WTC11 (cell line): ENCODE measurements at regions not wholly inside any gene's neighbourhood (a gene's known extent, or its start where the extent isn't known, plus 50 kb on each side); places are given as distances from the start of the nearest gene placed in this dataset.

Source experiments
- ATAC-seq: fragments of 200-7000 bp; cut with Tn5 transposase; 2 replicates; pipeline ENCODE4 v1.10.0; 2021; ENCODE audit warnings: mild to moderate bottlenecking, moderate library complexity
- CTCF ChIA-PET: fragments of 300-600 bp; sonication (Branson Sonifier 250); formaldehyde crosslinking; loops from one replicate; lab custom pipeline; 2021; ENCODE audit warnings: antibody characterized with exemption; lab: Charles Lee
- POLR2A ChIA-PET: fragments of 350-600 bp; sonication (Branson Sonifier 250); formaldehyde crosslinking; loops from one replicate; lab custom pipeline; 2021; ENCODE audit warnings: antibody characterized with exemption; lab: Charles Lee
- DNase-seq: peaks from one replicate; pipeline ENCODE4 v3.0.0; 2021; ENCODE audit warnings: low spot score
- H3K27ac Mint-ChIP-seq: 2 replicates; pipeline ENCODE4 v1.8.0; 2021; ENCODE audit warnings: mixed read lengths
- H3K27me3 Mint-ChIP-seq: 2 replicates; pipeline ENCODE4 v1.8.0; 2021; ENCODE audit warnings: low read depth, mild to moderate bottlenecking, moderate library complexity, mixed read lengths
- H3K36me3 Mint-ChIP-seq: 2 replicates; pipeline ENCODE4 v1.8.0; 2021; ENCODE audit warnings: mixed read lengths
- H3K4me1 Mint-ChIP-seq: 2 replicates; pipeline ENCODE4 v1.8.0; 2022; ENCODE audit warnings: mixed read lengths
- H3K4me3 Mint-ChIP-seq: 2 replicates; pipeline ENCODE4 v1.8.0; 2021; ENCODE audit warnings: mild to moderate bottlenecking, moderate library complexity, mixed read lengths
- H3K9me3 Mint-ChIP-seq: 2 replicates; pipeline ENCODE4 v1.8.0; 2021; ENCODE audit warnings: mixed read lengths
- ATF6 ChIP-seq: sonication (generic); formaldehyde crosslinking; IDR thresholded peaks from 2 replicates; pipeline ENCODE4 v1.8.1; 2023; ENCODE audit warnings: mild to moderate bottlenecking, missing genetic modification reagents
- CREB1 ChIP-seq: sonication (generic); formaldehyde crosslinking; IDR thresholded peaks from 2 replicates; pipeline ENCODE4 v1.8.0; 2023; ENCODE audit warnings: mild to moderate bottlenecking, missing genetic modification reagents
- CTCF ChIP-seq: fragments of 200-600 bp; IDR thresholded peaks from 2 replicates; pipeline ENCODE4 v1.8.0; 2022; ENCODE audit warnings: antibody characterized with exemption
- E2F4 ChIP-seq: sonication (generic); formaldehyde crosslinking; IDR thresholded peaks from 2 replicates; pipeline ENCODE4 v1.8.1; 2022; ENCODE audit warnings: low read depth, mild to moderate bottlenecking, moderate library complexity, missing genetic modification reagents, borderline replicate concordance
- ELF4 ChIP-seq: sonication (generic); formaldehyde crosslinking; IDR thresholded peaks from 2 replicates; pipeline ENCODE4 v1.8.1; 2022; ENCODE audit warnings: low read depth, mild to moderate bottlenecking, moderate library complexity, missing genetic modification reagents
- EMX1 ChIP-seq: fragments of 250-450 bp; sonication (Bioruptor Pico); IDR thresholded peaks from 2 replicates; pipeline ENCODE4 v1.8.0; 2021; ENCODE audit warnings: mild to moderate bottlenecking
- FOXJ3 ChIP-seq: sonication (generic); formaldehyde crosslinking; IDR thresholded peaks from 2 replicates; pipeline ENCODE4 v1.9.0; 2021; ENCODE audit warnings: missing genetic modification reagents, mild to moderate bottlenecking, borderline replicate concordance
- GABPB1 ChIP-seq: sonication (generic); formaldehyde crosslinking; IDR thresholded peaks from 2 replicates; pipeline ENCODE4 v1.8.1; 2023; ENCODE audit warnings: mild to moderate bottlenecking, missing genetic modification reagents
- HMGXB4 ChIP-seq: sonication (generic); formaldehyde crosslinking; IDR thresholded peaks from 2 replicates; pipeline ENCODE4 v1.8.1; 2023; ENCODE audit warnings: mild to moderate bottlenecking, moderate library complexity, missing genetic modification reagents
- MYBL2 ChIP-seq: sonication (generic); formaldehyde crosslinking; IDR thresholded peaks from 2 replicates; pipeline ENCODE4 v1.8.1; 2023; ENCODE audit warnings: mild to moderate bottlenecking, moderate library complexity, missing genetic modification reagents
- NFATC4 ChIP-seq: fragments of 250-450 bp; sonication (Bioruptor Pico); IDR thresholded peaks from 2 replicates; pipeline ENCODE4 v1.9.0; 2021; ENCODE audit warnings: mild to moderate bottlenecking
- NR1H2 ChIP-seq: sonication (generic); formaldehyde crosslinking; IDR thresholded peaks from 2 replicates; pipeline ENCODE4 v1.9.0; 2021; ENCODE audit warnings: mild to moderate bottlenecking, moderate library complexity, missing genetic modification reagents
- PRDM15 ChIP-seq: sonication (generic); formaldehyde crosslinking; IDR thresholded peaks from 2 replicates; pipeline ENCODE4 v1.8.0; 2022; ENCODE audit warnings: missing genetic modification reagents
- RELA ChIP-seq: sonication (generic); formaldehyde crosslinking; IDR thresholded peaks from 2 replicates; pipeline ENCODE4 v1.8.1; 2022; ENCODE audit warnings: missing genetic modification reagents, mild to moderate bottlenecking, borderline replicate concordance
- SMAD3 ChIP-seq: sonication (generic); formaldehyde crosslinking; IDR thresholded peaks from 2 replicates; pipeline ENCODE4 v1.8.0; 2022; ENCODE audit warnings: missing genetic modification reagents, mild to moderate bottlenecking, borderline replicate concordance
- TEAD1 ChIP-seq: sonication (generic); formaldehyde crosslinking; IDR thresholded peaks from 2 replicates; pipeline ENCODE4 v1.8.0; 2022; ENCODE audit warnings: mild to moderate bottlenecking, missing genetic modification reagents
- USF1 ChIP-seq: sonication (generic); formaldehyde crosslinking; IDR thresholded peaks from 2 replicates; pipeline ENCODE4 v1.8.0; 2022; ENCODE audit warnings: mild to moderate bottlenecking, missing genetic modification reagents
- ZBTB21 ChIP-seq: sonication (generic); formaldehyde crosslinking; IDR thresholded peaks from 2 replicates; pipeline ENCODE4 v1.8.1; 2023; ENCODE audit warnings: mild to moderate bottlenecking, missing genetic modification reagents, borderline replicate concordance
- ZNF121 ChIP-seq: sonication (generic); formaldehyde crosslinking; IDR thresholded peaks from 2 replicates; pipeline ENCODE4 v1.8.0; 2023; ENCODE audit warnings: missing genetic modification reagents
- ZNF281 ChIP-seq: sonication (generic); formaldehyde crosslinking; IDR thresholded peaks from 2 replicates; pipeline ENCODE4 v1.8.0; 2023; ENCODE audit warnings: mild to moderate bottlenecking, missing genetic modification reagents

- peak; percentile 22; the same call in 1 of the 2 replicates for TF ChIP-seq GABPB1
- TF ChIP-seq CTCF: no peak
- DNase-seq: no peak
- Mint-ChIP-seq H3K36me3 (no peaks in the 10 kb centered on the region), H3K4me3 (no peak overlapping the region), H3K4me1 (no peaks in the 10 kb centered on the region), H3K9me3 (no peaks in the 10 kb centered on the region), H3K27me3 (peaks cover 18% of the 10 kb centered on the region), H3K27ac (no peak overlapping the region)
- POLR2A ChIA-PET: no interaction called here
- CTCF ChIA-PET: no interaction called here
- no peak for ATAC-seq
These were observed 55.8 kb upstream of the OR6J1 start for GRCh38 chr14:22699801-22700564.

GRCh38 chr14:22713631-22713950, 52.9 kb upstream of the OXA1L start:
- no peak for TF ChIP-seq ZNF121
- TF ChIP-seq ZBTB21 (CRISPR knock-in tag): no peak
- no peak for TF ChIP-seq NR1H2 (CRISPR knock-in tag)
- no peak for TF ChIP-seq EMX1
- TF ChIP-seq TEAD1 (CRISPR knock-in tag): no peak
- TF ChIP-seq CREB1 (CRISPR knock-in tag): no peak
- TF ChIP-seq SMAD3 (CRISPR knock-in tag): no peak
- TF ChIP-seq NFATC4 (CRISPR knock-in tag): no peak
- no peak for TF ChIP-seq ATF6 (CRISPR knock-in tag)
- TF ChIP-seq PRDM15: no peak
- no peak for TF ChIP-seq HMGXB4 (CRISPR knock-in tag)
- TF ChIP-seq FOXJ3 (CRISPR knock-in tag): no peak
- TF ChIP-seq MYBL2 (CRISPR knock-in tag): no peak
- no peak for TF ChIP-seq RELA (CRISPR knock-in tag)
- TF ChIP-seq ZNF281: no peak
- no peak for TF ChIP-seq E2F4 (CRISPR knock-in tag)
- TF ChIP-seq ELF4 (CRISPR knock-in tag): no peak
- no peak for TF ChIP-seq USF1 (CRISPR knock-in tag)
- DNase-seq: no peak
- H3K9me3 Mint-ChIP-seq: no peaks in the 10 kb centered on the region

More at GRCh38 chr14:22713631-22713950, 52.9 kb upstream of the OXA1L start:
- Mint-ChIP-seq H3K4me3 (peak overlapping the region; percentile 76), H3K4me1 (peaks cover 7% of the 10 kb centered on the region; the same call in 1 of the 2 replicates), H3K27ac (no peak overlapping the region; the same call in 1 of the 2 replicates), H3K27me3 (peaks cover 27% of the 10 kb centered on the region), H3K36me3 (no peaks in the 10 kb centered on the region)
- ChIA-PET POLR2A (interaction anchor here (0.7 kb wide), 1 partner anchor 474 kb away, joined by 3 read pairs; no protein-coding TSS in a partner anchor), CTCF (interaction anchor here (0.9 to 1.0 kb wide), 2 partner anchors 55 to 109 kb away, joined by 3 to 4 read pairs; no protein-coding TSS in a partner anchor)
- no peak for ATAC-seq
